Osteoblast (primary cell): ENCODE measurements at regions not wholly inside any gene's neighbourhood (a gene's known extent, or its start where the extent isn't known, plus 50 kb on each side); places are given as distances from the start of the nearest gene placed in this dataset.

Experiments
- DNase-seq: peaks from one replicate; pipeline ENCODE4 v3.0.0; 2011; ENCODE audit warnings: low spot score, mixed read lengths; ENCODE audit not compliant: insufficient read length; ENCODE audit errors: missing footprints
- H2AFZ ChIP-seq: 2 replicates; pipeline ENCODE4 v1.6.0; 2011; ENCODE audit warnings: mild to moderate bottlenecking, low read length
- H3K27ac ChIP-seq: 2 replicates; pipeline ENCODE4 v1.5.1; 2011; ENCODE audit warnings: mild to moderate bottlenecking, low read depth, low read length, moderate library complexity
- H3K27me3 ChIP-seq: 2 replicates; pipeline ENCODE4 v1.6.0; 2012; ENCODE audit warnings: mild to moderate bottlenecking, control low read depth, inconsistent platforms, low read length, moderate library complexity; ENCODE audit not compliant: insufficient read depth
- H3K36me3 ChIP-seq: 2 replicates; pipeline ENCODE4 v1.5.1; 2011; ENCODE audit warnings: mild to moderate bottlenecking, low read length, control low read depth, moderate library complexity; ENCODE audit not compliant: insufficient read depth
- H3K4me1 ChIP-seq: 2 replicates; pipeline ENCODE4 v1.5.1; 2011; ENCODE audit warnings: mild to moderate bottlenecking, low read length, control low read depth, moderate library complexity; ENCODE audit not compliant: insufficient read depth
- H3K4me2 ChIP-seq: 2 replicates; pipeline ENCODE4 v1.6.0; 2011; ENCODE audit warnings: mild to moderate bottlenecking, low read length; ENCODE audit not compliant: insufficient read depth
- H3K4me3 ChIP-seq: fragments of 200-600 bp; sonication (generic); 3 replicates; pipeline ENCODE4 v1.5.1; 2012; ENCODE audit warnings: mild to moderate bottlenecking, low read length, inconsistent platforms; ENCODE audit not compliant: insufficient read depth
- H3K79me2 ChIP-seq: 2 replicates; pipeline ENCODE4 v1.6.0; 2012; ENCODE audit warnings: mild to moderate bottlenecking, low read length, control low read depth, inconsistent platforms; ENCODE audit not compliant: insufficient read depth
- H3K9me3 ChIP-seq: 2 replicates; pipeline ENCODE4 v1.5.1; 2011; ENCODE audit warnings: low read depth, low read length, control low read depth
- H4K20me1 ChIP-seq: 2 replicates; pipeline ENCODE4 v1.6.0; 2012; ENCODE audit warnings: mild to moderate bottlenecking, low read length, control low read depth; ENCODE audit not compliant: insufficient read depth
- CTCF ChIP-seq: IDR thresholded peaks from 2 replicates; pipeline ENCODE4 v1.5.1; 2011; ENCODE audit warnings: mild to moderate bottlenecking, low read depth, low read length, moderate library complexity; ENCODE audit errors: extremely low read depth

- no peak for TF ChIP-seq CTCF
- no peak overlapping the region for H3K27ac ChIP-seq
- no peak overlapping the region for H3K4me2 ChIP-seq
Measured at GRCh38 chr7:54843841-54844355, 84.9 kb upstream of the SEC61G start.

DNA sequence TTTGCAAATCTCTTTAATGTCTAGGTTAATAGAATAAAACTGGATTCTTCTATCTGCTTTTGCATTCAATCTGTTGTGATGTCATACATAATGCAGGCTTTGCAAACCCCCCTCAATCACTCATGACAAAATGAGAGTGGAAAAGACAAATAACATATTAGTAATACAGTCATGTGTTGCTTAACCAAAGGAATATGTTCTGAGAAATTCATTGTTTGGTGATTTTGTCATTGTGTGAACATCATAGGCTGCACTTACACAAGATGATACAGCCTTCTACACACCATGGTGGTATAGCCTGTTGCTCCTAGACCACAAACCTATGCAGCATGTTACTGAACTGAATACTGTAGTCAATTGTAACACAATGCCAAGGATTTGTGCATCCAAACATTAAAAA is 87.3 kb upstream of the SEC61G start:
- no peak overlapping the region for H3K27ac ChIP-seq
- no peak overlapping the region for H3K4me2 ChIP-seq
- H3K4me3 ChIP-seq = no peak overlapping the region
- peaks cover 16% of the 10 kb centered on the region for H3K4me1 ChIP-seq
- H3K79me2 ChIP-seq = no peaks in the 10 kb centered on the region
- no peak for DNase-seq
- no peak for TF ChIP-seq CTCF
- no peak overlapping the region for H2AFZ ChIP-seq
- H3K9me3 ChIP-seq = no peaks in the 10 kb centered on the region
- no peaks in the 10 kb centered on the region for H3K36me3 ChIP-seq
- no peaks in the 10 kb centered on the region for H3K27me3 ChIP-seq
- H4K20me1 ChIP-seq = no peaks in the 10 kb centered on the region

More at GRCh38 chr7:54843841-54844355, 84.9 kb upstream of the SEC61G start:
- Histone ChIP-seq H3K27me3 (no peaks in the 10 kb centered on the region), H3K4me3 (no peak overlapping the region), H3K9me3 (no peaks in the 10 kb centered on the region), H3K4me1 (peaks cover 23% of the 10 kb centered on the region), H3K36me3 (no peaks in the 10 kb centered on the region), H2AFZ (no peak overlapping the region), H3K79me2 (no peaks in the 10 kb centered on the region), H4K20me1 (no peaks in the 10 kb centered on the region)
- no peak for DNase-seq

GRCh38 chr7:54847921-54848320 is 88.9 kb upstream of the SEC61G start:
- H3K27ac ChIP-seq = no peak overlapping the region
- no peak for DNase-seq
- H3K9me3 ChIP-seq = no peaks in the 10 kb centered on the region
- no peaks in the 10 kb centered on the region for H4K20me1 ChIP-seq
- H3K4me1 ChIP-seq = no peaks in the 10 kb centered on the region
- H3K36me3 ChIP-seq = no peaks in the 10 kb centered on the region
- TF ChIP-seq CTCF = no peak
- no peaks in the 10 kb centered on the region for H3K79me2 ChIP-seq
- no peak overlapping the region for H3K4me2 ChIP-seq
- no peak overlapping the region for H2AFZ ChIP-seq
- H3K4me3 ChIP-seq = no peak overlapping the region
- no peaks in the 10 kb centered on the region for H3K27me3 ChIP-seq

DNA sequence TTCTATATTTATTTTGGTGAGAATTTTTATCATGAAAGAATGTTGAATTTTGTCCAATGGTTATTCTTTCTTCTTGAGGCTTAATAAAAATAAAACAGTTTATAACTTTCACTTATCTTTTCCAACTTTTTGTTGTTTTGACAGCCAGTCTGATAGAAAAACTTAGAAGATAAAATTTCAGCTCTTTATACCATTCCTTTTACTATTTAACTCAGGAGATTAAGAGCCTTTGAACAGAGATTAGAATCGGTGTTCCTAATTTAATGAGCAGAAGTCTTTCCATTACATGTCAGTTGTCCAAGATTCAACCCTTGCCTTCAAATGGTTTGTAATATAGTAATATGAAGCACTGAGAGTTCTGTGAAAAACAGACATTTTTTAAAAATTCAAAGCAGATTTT is 97.8 kb upstream of the SEC61G start:
- Histone ChIP-seq H3K4me3 (no peak overlapping the region), H3K79me2 (no peaks in the 10 kb centered on the region), H2AFZ (no peak overlapping the region), H3K4me2 (no peak overlapping the region), H3K27ac (no peak overlapping the region), H3K9me3 (no peaks in the 10 kb centered on the region), H4K20me1 (no peaks in the 10 kb centered on the region), H3K36me3 (no peaks in the 10 kb centered on the region), H3K27me3 (no peaks in the 10 kb centered on the region), H3K4me1 (peaks cover 7% of the 10 kb centered on the region)
- DNase-seq = no peak
- TF ChIP-seq CTCF = no peak
